GM19467 (cell line): ENCODE measurements at regions not wholly inside any gene's neighbourhood (a gene's known extent, or its start where the extent isn't known, plus 50 kb on each side); places are given as distances from the start of the nearest gene placed in this dataset.

Source experiments
- ATAC-seq: cut with Tn5 transposase; IDR thresholded peaks from one replicate; pipeline ENCODE4 v1.9.1; 2021; ENCODE audit warnings: mild to moderate bottlenecking, moderate library complexity; ENCODE audit not compliant: unreplicated experiment

- ATAC-seq: no peak
These were observed 271.5 kb upstream of the TTC14 start for GRCh38 chr3:180330440-180330839.

- peak; percentile 43 for ATAC-seq
These were observed 269.4 kb upstream of the TTC14 start for GRCh38 chr3:180332608-180333007.

- no peak for ATAC-seq
These were observed 266.9 kb upstream of the TTC14 start for GRCh38 chr3:180335050-180335449.

GRCh38 chr3:180340395-180340794 is 261.6 kb upstream of the TTC14 start:
- no peak for ATAC-seq

GRCh38 chr3:180341516-180341915 is 260.4 kb upstream of the TTC14 start:
- no peak for ATAC-seq

GRCh38 chr3:180351601-180352000 is 250.4 kb upstream of the TTC14 start:
- no peak for ATAC-seq

GRCh38 chr3:180352261-180352660 is 249.7 kb upstream of the TTC14 start:
- ATAC-seq: no peak

GRCh38 chr3:180354214-180354613 is 247.7 kb upstream of the TTC14 start:
- no peak for ATAC-seq

- ATAC-seq: no peak
These were observed 243.8 kb upstream of the TTC14 start for GRCh38 chr3:180358179-180358578.

GRCh38 chr3:180359061-180359952 is 242.7 kb upstream of the TTC14 start:
- ATAC-seq: no peak

GRCh38 chr3:180359953-180360279 is 242.0 kb upstream of the TTC14 start:
- no peak for ATAC-seq

- no peak for ATAC-seq
These were observed 239.9 kb upstream of the TTC14 start for GRCh38 chr3:180362081-180362480.

- ATAC-seq: no peak
These were observed 226.1 kb upstream of the TTC14 start for GRCh38 chr3:180375831-180376230.

GRCh38 chr3:180378496-180378895 is 223.5 kb upstream of the TTC14 start:
- no peak for ATAC-seq

- ATAC-seq: no peak
These were observed 219.3 kb upstream of the TTC14 start for GRCh38 chr3:180382638-180383180.

GRCh38 chr3:180383332-180384020 is 218.5 kb upstream of the TTC14 start:
- ATAC-seq: no peak

- peak; percentile 53 for ATAC-seq
These were observed 211.7 kb upstream of the TTC14 start for GRCh38 chr3:180390313-180390712.

- ATAC-seq: no peak
These were observed 211.0 kb upstream of the TTC14 start for GRCh38 chr3:180391001-180391400.

- no peak for ATAC-seq
These were observed 200.7 kb upstream of the TTC14 start for GRCh38 chr3:180401226-180401625.

GRCh38 chr3:180402471-180403073 is 199.4 kb upstream of the TTC14 start:
- peak; percentile 68 for ATAC-seq

- no peak for ATAC-seq
These were observed 198.8 kb upstream of the TTC14 start for GRCh38 chr3:180403156-180403555.

GRCh38 chr3:180408654-180409053 is 193.3 kb upstream of the TTC14 start:
- ATAC-seq: no peak
